ENCODE measurements at regions not wholly inside any gene's neighbourhood (a gene's known extent, or its start where the extent isn't known, plus 50 kb on each side); places are given as distances from the start of the nearest gene placed in this dataset.

GRCh38 chr10:44829426-44829825, 81.7 kb upstream of the TMEM72 start:
- H3K4me3 ChIP-seq (ENCODE audit: low read depth, low read length), result no peak overlapping the region
- Mint-ChIP-seq H3K4me3 (ENCODE audit: unreplicated experiment) (no peak overlapping the region), H3K27me3 (ENCODE audit: insufficient read depth, unreplicated experiment) (peaks cover 11% of the 10 kb centered on the region), H3K9me3 (ENCODE audit: unreplicated experiment) (no peaks in the 10 kb centered on the region), H3K4me1 (ENCODE audit: low read depth, unreplicated experiment) (no peaks in the 10 kb centered on the region), H3K27ac (ENCODE audit: unreplicated experiment) (no peak overlapping the region), H3K36me3 (ENCODE audit: insufficient read depth, unreplicated experiment) (no peaks in the 10 kb centered on the region)
- no peak for DNase-seq
- no TSS peak for BruUV-seq (replicated peaks)
- no peaks in the 10 kb centered on the region for H3K36me3 ChIP-seq (ENCODE audit: control insufficient read depth, insufficient read depth, low read length)
- no peaks in the 10 kb centered on the region for H3K9me3 ChIP-seq
- intact Hi-C loops (cut with micrococcal nuclease; ENCODE audit: unreplicated experiment), result no loop called here
- ChIA-PET CTCF (no interaction called here), POLR2A (no interaction called here)
- no peaks in the 10 kb centered on the region for H3K27me3 ChIP-seq (replicated peaks; ENCODE audit: control insufficient read depth, insufficient read depth, low read length)
- no peaks in the 10 kb centered on the region for H3K4me1 ChIP-seq
- TF ChIP-seq CTCF (IDR thresholded peaks at IDR 0.05; ENCODE audit: insufficient read depth in 1 of 2, low read depth in 1 of 2, low read length in 1 of 2, severe bottlenecking in 1 of 2, unreplicated experiment in 1 of 2), result no peak

- H3K36me3 Mint-ChIP-seq (ENCODE audit: insufficient read depth, unreplicated experiment), result no peaks in the 10 kb centered on the region
- Histone ChIP-seq H3K27me3 (replicated peaks; ENCODE audit: control insufficient read depth, insufficient read depth, low read length) (no peaks in the 10 kb centered on the region), H3K36me3 (ENCODE audit: control insufficient read depth, insufficient read depth, low read length) (no peaks in the 10 kb centered on the region), H3K4me1 (no peaks in the 10 kb centered on the region), H3K9me3 (no peaks in the 10 kb centered on the region), H3K4me3 (ENCODE audit: low read depth, low read length) (no peak overlapping the region)
- POLR2A ChIA-PET, result no interaction called here
- peaks cover 11% of the 10 kb centered on the region for H3K27me3 Mint-ChIP-seq (ENCODE audit: insufficient read depth, unreplicated experiment)
- H3K9me3 Mint-ChIP-seq (ENCODE audit: unreplicated experiment), result no peaks in the 10 kb centered on the region
- intact Hi-C loops (cut with micrococcal nuclease; ENCODE audit: unreplicated experiment), result no loop called here
- no TSS peak for BruUV-seq (replicated peaks)
- CTCF ChIA-PET, result no interaction called here
- no peak overlapping the region for H3K27ac Mint-ChIP-seq (ENCODE audit: unreplicated experiment)
- TF ChIP-seq CTCF (IDR thresholded peaks at IDR 0.05; ENCODE audit: insufficient read depth in 1 of 2, low read depth in 1 of 2, low read length in 1 of 2, severe bottlenecking in 1 of 2, unreplicated experiment in 1 of 2), result no peak
- DNase-seq, result no peak
- H3K4me1 Mint-ChIP-seq (ENCODE audit: low read depth, unreplicated experiment), result no peaks in the 10 kb centered on the region
- H3K4me3 Mint-ChIP-seq (ENCODE audit: unreplicated experiment), result no peak overlapping the region
Measured at GRCh38 chr10:44830022-44830421, 81.1 kb upstream of the TMEM72 start.

- H3K36me3 Mint-ChIP-seq (ENCODE audit: insufficient read depth, unreplicated experiment), result no peaks in the 10 kb centered on the region
- CTCF ChIA-PET, result no interaction called here
- Histone ChIP-seq H3K4me3 (ENCODE audit: low read depth, low read length) (no peak overlapping the region), H3K36me3 (ENCODE audit: control insufficient read depth, insufficient read depth, low read length) (no peaks in the 10 kb centered on the region), H3K9me3 (no peaks in the 10 kb centered on the region), H3K27me3 (replicated peaks; ENCODE audit: control insufficient read depth, insufficient read depth, low read length) (no peaks in the 10 kb centered on the region), H3K4me1 (no peaks in the 10 kb centered on the region)
- H3K9me3 Mint-ChIP-seq (ENCODE audit: unreplicated experiment), result no peaks in the 10 kb centered on the region
- intact Hi-C loops (cut with micrococcal nuclease; ENCODE audit: unreplicated experiment), result no loop called here
- no peaks in the 10 kb centered on the region for H3K4me1 Mint-ChIP-seq (ENCODE audit: low read depth, unreplicated experiment)
- DNase-seq, result no peak
- no peak for TF ChIP-seq CTCF (IDR thresholded peaks at IDR 0.05; ENCODE audit: insufficient read depth in 1 of 2, low read depth in 1 of 2, low read length in 1 of 2, severe bottlenecking in 1 of 2, unreplicated experiment in 1 of 2)
- BruUV-seq (replicated peaks), result no TSS peak
- no peak overlapping the region for H3K4me3 Mint-ChIP-seq (ENCODE audit: unreplicated experiment)
- H3K27ac Mint-ChIP-seq (ENCODE audit: unreplicated experiment), result no peak overlapping the region
- H3K27me3 Mint-ChIP-seq (ENCODE audit: insufficient read depth, unreplicated experiment), result peaks cover 8% of the 10 kb centered on the region
- POLR2A ChIA-PET, result no interaction called here
Measured at GRCh38 chr10:44831581-44831980, 79.6 kb upstream of the TMEM72 start.

Data from Caco-2 (cell line).